Heart left ventricle (tissue), 16 donors: ENCODE measurements at regions not wholly inside any gene's neighbourhood (a gene's known extent, or its start where the extent isn't known, plus 50 kb on each side); places are given as distances from the start of the nearest gene placed in this dataset.
A peak's percentile ranks its signal among the peaks of the same experiment; 100 is the strongest.

Experiments used
- ATAC-seq, 4 donors: fragments of 200-7000 bp; cut with Tn5 transposase; one replicate each; pipeline ENCODE4 v1.9.1; 2020 to 2022; ENCODE audit warnings: moderate library complexity in 4 of 4, mild to moderate bottlenecking in 3 of 4, moderate number of reproducible peaks in 1 of 4
- DNase-seq, 5 donors: peaks; one replicate each; pipeline ENCODE4 v3.0.0-alpha.2; 2020
- H3K27ac ChIP-seq, 12 donors: fragments of 200-600 bp; sonication (generic) in 4 of 12; one replicate each; pipeline versions ENCODE4 v1.5.0 to v1.8.0; 2016 to 2022; ENCODE audit warnings: mild to moderate bottlenecking in 2 of 12
- H3K27me3 ChIP-seq, 9 donors: fragments of 200-600 bp; sonication (generic) in 2 of 9; one replicate each; pipeline versions ENCODE4 v1.5.1 to v1.8.0; 2016 to 2022; ENCODE audit warnings: mild to moderate bottlenecking in 3 of 9
- H3K36me3 ChIP-seq, 9 donors: fragments of 200-600 bp; sonication (generic) in 2 of 9; one replicate each; pipeline versions ENCODE4 v1.5.0 to v1.8.0; 2018 to 2022; ENCODE audit warnings: mild to moderate bottlenecking in 2 of 9
- H3K4me1 ChIP-seq, 12 donors: fragments of 200-600 bp; sonication (generic) in 4 of 12; one replicate each; pipeline versions ENCODE4 v1.5.0 to v1.8.0; 2016 to 2022; ENCODE audit warnings: mild to moderate bottlenecking in 3 of 12
- H3K4me3 ChIP-seq, 12 donors: fragments of 200-600 bp; sonication (generic) in 4 of 12; one replicate each; pipeline versions ENCODE4 v1.5.0 to v1.8.0; 2017 to 2022; ENCODE audit warnings: mild to moderate bottlenecking in 9 of 12, moderate library complexity in 4 of 12
- H3K9me3 ChIP-seq, 12 donors: fragments of 200-600 bp; sonication (generic) in 4 of 12; one replicate each; pipeline versions ENCODE4 v1.5.0 to v1.8.0; 2016 to 2022; ENCODE audit warnings: mild to moderate bottlenecking in 1 of 12
- POLR2A ChIP-seq, 2 donors: fragments of 450-650 bp; IDR thresholded peaks; one replicate each; pipeline ENCODE4 v1.6.1; 2017; ENCODE audit warnings: antibody characterized with exemption in 2 of 2, mild to moderate bottlenecking in 2 of 2, moderate library complexity in 2 of 2
- WGBS, 4 donors: extraction: QIAGEN DNeasy Blood & Tissue Kit in 2 of 4; methylation state at CpG; one replicate each; pipeline versions ENCODE4 v1.1.5 to v1.1.7; 2013 to 2018; 5-methylcytosine and 5-hydroxymethylcytosine counted together
- intact Hi-C, 10 donors: fragments of 100-400 bp; cut with DNase I; formaldehyde crosslinking; loops; one replicate each; pipeline versions ENCODE4 v1.11.1 to v1.14.2; 2022
- TF ChIP-seq, protein P1 (sequence below), 12 donors: fragments of 200-600 bp; sonication (generic) in 4 of 12; IDR thresholded peaks; one replicate each; pipeline versions ENCODE4 v1.5.0 to v1.8.0; 2018 to 2022; ENCODE audit warnings: antibody characterized with exemption in 12 of 12, mild to moderate bottlenecking in 5 of 12
- donor health status: ischemic (EF 13 %, LVEDD 7.1; RV severe dilation, severe dysfunction).
- donor health status: healthy with polysubstance abuse.
- donor health status: DM: no; HTN: yes; CAD: no.
- donor health status: DM: no; HTN: no; CAD: no.
- donor health status: ischemic (EF 25% LVEDD 6.9; RV normal size, moderate dysfunction).
- donor health status: ischemic (EF 25% LVEDD 5.7; RV mildly dilated, moderate dysfunction).
- donor health status: healthy.
- donor health status: DM: yes; HTN: yes; CAD: no.
- donor health status: ischemic (EF 35%, LVEDD 5.7; RV mildly dilated, moderate dysfunction).
- donor health status: nonischemic (EF 11% LVEDD 7.7; RV severe dilation, severe dysfunction).
- donor health status: DM: yes; HTN: yes; CAD: no.
- donor health status: PGD.
- donor health status: ischemic (EF 29% LVEDD 5.4; RV normal size, mild dysfunction).
- donor health status: nonischemic (EF 23%, LVEDD 6.1; RV moderate dilation, normal function).

- WGBS, 4 donors: 64 to 77% (median 75%) methylated on average over 5 of the region's 5 CpGs
- Histone ChIP-seq H3K36me3 (no peaks in the 10 kb centered on the region), H3K27me3 (no peaks in the 10 kb centered on the region), H3K4me3 (no peak overlapping the region), H3K27ac (no peak overlapping the region), H3K9me3 (no peaks in the 10 kb centered on the region), H3K4me1 (no peaks in the 10 kb centered on the region)
- no peak for DNase-seq
- TF ChIP-seq POLR2A (IDR thresholded peaks at IDR 0.05): no peak
- TF ChIP-seq, protein P1, sequence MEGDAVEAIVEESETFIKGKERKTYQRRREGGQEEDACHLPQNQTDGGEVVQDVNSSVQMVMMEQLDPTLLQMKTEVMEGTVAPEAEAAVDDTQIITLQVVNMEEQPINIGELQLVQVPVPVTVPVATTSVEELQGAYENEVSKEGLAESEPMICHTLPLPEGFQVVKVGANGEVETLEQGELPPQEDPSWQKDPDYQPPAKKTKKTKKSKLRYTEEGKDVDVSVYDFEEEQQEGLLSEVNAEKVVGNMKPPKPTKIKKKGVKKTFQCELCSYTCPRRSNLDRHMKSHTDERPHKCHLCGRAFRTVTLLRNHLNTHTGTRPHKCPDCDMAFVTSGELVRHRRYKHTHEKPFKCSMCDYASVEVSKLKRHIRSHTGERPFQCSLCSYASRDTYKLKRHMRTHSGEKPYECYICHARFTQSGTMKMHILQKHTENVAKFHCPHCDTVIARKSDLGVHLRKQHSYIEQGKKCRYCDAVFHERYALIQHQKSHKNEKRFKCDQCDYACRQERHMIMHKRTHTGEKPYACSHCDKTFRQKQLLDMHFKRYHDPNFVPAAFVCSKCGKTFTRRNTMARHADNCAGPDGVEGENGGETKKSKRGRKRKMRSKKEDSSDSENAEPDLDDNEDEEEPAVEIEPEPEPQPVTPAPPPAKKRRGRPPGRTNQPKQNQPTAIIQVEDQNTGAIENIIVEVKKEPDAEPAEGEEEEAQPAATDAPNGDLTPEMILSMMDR (IDR thresholded peaks at IDR 0.05): no peak
- ATAC-seq: no peak
- intact Hi-C loops: loop anchor here in 1 of 10 donors (10.0 kb wide), 1 partner anchor 477 kb away; no protein-coding TSS in a partner anchor
Measured at GRCh38 chr14:48391661-48392060, 716.3 kb upstream of the MDGA2 start.

DNA sequence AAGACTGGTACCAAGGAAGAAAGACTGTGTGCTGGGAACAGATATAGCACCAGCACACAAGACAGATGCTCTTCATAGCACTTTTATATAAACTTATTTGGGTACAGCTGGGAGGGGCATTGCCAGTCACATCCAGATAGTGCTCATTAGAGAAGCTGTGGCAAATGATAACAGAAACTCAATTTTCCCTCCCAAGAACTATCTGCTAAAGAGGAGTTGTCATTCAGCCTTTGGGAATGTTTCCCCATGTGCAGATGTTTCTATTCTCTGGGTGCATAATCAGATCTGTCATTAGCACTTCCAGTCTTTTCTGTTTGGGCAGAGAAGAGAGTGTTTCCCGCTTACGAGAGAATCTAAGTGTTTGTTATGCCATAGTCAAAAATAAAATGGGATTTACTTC, 714.9 kb upstream of the MDGA2 start:
- intact Hi-C loops: loop anchor here in 1 of 10 donors (10.0 kb wide), 1 partner anchor 476 kb away; no protein-coding TSS in a partner anchor
- Histone ChIP-seq H3K4me3 (no peak overlapping the region), H3K4me1 (no peaks in the 10 kb centered on the region), H3K9me3 (no peaks in the 10 kb centered on the region), H3K27ac (no peak overlapping the region), H3K27me3 (no peaks in the 10 kb centered on the region), H3K36me3 (no peaks in the 10 kb centered on the region)
- DNase-seq (no peak), ATAC-seq (no peak)
- no peak for TF ChIP-seq POLR2A (IDR thresholded peaks at IDR 0.05)
- TF ChIP-seq, protein P1 (IDR thresholded peaks at IDR 0.05): no peak
- WGBS, 4 donors: 40 to 68% (median 62%) methylated on average over 2 of the region's 2 CpGs

GRCh38 chr14:48384821-48385220, 709.4 kb upstream of the MDGA2 start:
- TF ChIP-seq, protein P1 (IDR thresholded peaks at IDR 0.05): no peak
- TF ChIP-seq POLR2A (IDR thresholded peaks at IDR 0.05): no peak
- H3K27ac ChIP-seq: no peak overlapping the region
- no peaks in the 10 kb centered on the region for H3K36me3 ChIP-seq
- H3K9me3 ChIP-seq: no peaks in the 10 kb centered on the region
- 8 to 19% (median 10%) methylated on average over 1 of the region's 1 CpG for whole genome bisulfite sequencing, 4 donors
- ATAC-seq (no peak), DNase-seq (no peak)
- intact Hi-C loops: no loop called here
- no peaks in the 10 kb centered on the region for H3K4me1 ChIP-seq
- H3K27me3 ChIP-seq: no peaks in the 10 kb centered on the region
- no peak overlapping the region for H3K4me3 ChIP-seq

DNA sequence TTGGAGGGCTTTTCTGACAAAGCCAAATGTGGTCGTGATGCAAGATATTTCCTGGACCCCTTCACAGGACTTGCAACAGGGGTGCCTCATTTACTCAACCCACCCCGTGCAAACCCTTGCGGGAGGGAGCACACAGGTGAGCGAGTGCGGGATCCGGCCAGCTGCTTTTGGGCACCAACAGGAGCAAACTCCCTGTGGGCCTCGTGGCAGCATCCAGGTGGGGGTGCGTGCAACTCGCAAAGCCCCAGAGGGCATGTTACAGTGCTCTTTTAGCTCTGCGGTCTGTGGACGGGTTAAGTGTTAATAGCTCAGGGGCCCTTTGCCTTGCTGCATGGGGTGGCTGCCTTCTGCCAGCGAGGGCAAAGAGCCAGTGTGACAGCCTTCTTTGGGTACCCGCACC, 707.6 kb upstream of the MDGA2 start:
- Histone ChIP-seq H3K4me3 (no peak overlapping the region), H3K9me3 (no peaks in the 10 kb centered on the region), H3K27ac (no peak overlapping the region), H3K27me3 (no peaks in the 10 kb centered on the region), H3K36me3 (no peaks in the 10 kb centered on the region), H3K4me1 (no peaks in the 10 kb centered on the region)
- intact Hi-C loops: no loop called here
- ATAC-seq (no peak), DNase-seq (peak in 1 of 5 donors; percentile 52)
- TF ChIP-seq, protein P1 (IDR thresholded peaks at IDR 0.05): no peak
- TF ChIP-seq POLR2A (IDR thresholded peaks at IDR 0.05): no peak
- WGBS, 4 donors: 89 to 91% (median 90%) methylated on average over 13 of the region's 13 CpGs
